ENCODE measurements at regions not wholly inside any gene's neighbourhood (a gene's known extent, or its start where the extent isn't known, plus 50 kb on each side); places are given as distances from the start of the nearest gene placed in this dataset.
"Not testable (repeated sequence)": the region's sequence is repeated elsewhere in the genome, so short reads cannot be mapped to it uniquely, and the experiment has no call there.

DNA sequence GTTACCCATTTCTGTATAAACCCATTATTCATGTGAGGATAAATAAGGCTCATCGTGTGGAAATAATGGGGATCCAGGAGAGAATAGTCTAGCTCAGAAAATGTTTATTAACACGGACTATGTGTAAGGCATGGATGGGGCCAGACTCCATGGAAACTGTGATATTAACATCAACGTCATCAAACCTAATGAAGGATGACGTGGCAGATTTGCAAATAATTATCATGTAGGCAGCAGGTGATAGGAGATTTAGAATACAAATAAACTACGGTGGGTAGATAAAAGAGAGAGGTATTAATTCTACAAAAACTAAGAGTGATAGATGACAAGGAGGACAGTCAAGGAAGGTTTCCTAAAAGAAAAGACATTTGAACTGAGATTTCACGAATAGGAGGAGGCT, 592.2 kb downstream of the REEP3 start:
- H3K27me3 ChIP-seq (ENCODE audit: control insufficient read depth, insufficient read depth, low read length): no peaks in the 10 kb centered on the region
- no peak overlapping the region for H3K4me3 ChIP-seq (ENCODE audit: low read depth, low read length)
- DNase-seq (ENCODE audit: low read depth): no peak
- H3K36me3 ChIP-seq (ENCODE audit: control insufficient read depth, insufficient read depth, low read length): no peaks in the 10 kb centered on the region
- TF ChIP-seq CTCF (IDR thresholded peaks at IDR 0.05; ENCODE audit: insufficient read depth, low read length, poor library complexity, severe bottlenecking): no peak

DNA sequence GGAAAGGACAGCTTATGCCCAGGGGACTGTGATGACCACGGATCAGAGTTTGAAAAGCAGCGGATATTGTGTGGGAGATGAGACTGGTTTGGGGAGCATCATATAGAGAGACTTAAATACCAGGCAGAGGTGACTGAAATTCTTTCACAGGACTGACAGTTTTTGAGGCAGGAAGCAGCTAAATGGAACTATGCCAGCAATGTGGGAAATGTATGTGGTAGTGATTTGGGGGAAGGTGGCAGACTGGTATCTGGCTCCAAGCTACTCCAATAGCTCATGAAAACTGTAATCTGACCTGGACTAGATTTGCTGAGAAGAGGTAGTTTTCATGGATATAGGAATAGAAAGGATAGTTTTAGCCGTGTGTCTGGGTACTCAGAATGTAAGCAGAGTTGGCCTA, 592.6 kb downstream of the REEP3 start:
- H3K36me3 ChIP-seq (ENCODE audit: control insufficient read depth, insufficient read depth, low read length): no peaks in the 10 kb centered on the region
- TF ChIP-seq CTCF (IDR thresholded peaks at IDR 0.05; ENCODE audit: insufficient read depth, low read length, poor library complexity, severe bottlenecking): no peak
- no peak for DNase-seq (ENCODE audit: low read depth)
- H3K27me3 ChIP-seq (ENCODE audit: control insufficient read depth, insufficient read depth, low read length): no peaks in the 10 kb centered on the region
- H3K4me3 ChIP-seq (ENCODE audit: low read depth, low read length): no peak overlapping the region

GRCh38 chr10:64115471-64115870, 594.3 kb downstream of the REEP3 start:
- Histone ChIP-seq H3K4me3 (ENCODE audit: low read depth, low read length) (no peak overlapping the region), H3K36me3 (ENCODE audit: control insufficient read depth, insufficient read depth, low read length) (no peaks in the 10 kb centered on the region), H3K27me3 (ENCODE audit: control insufficient read depth, insufficient read depth, low read length) (no peaks in the 10 kb centered on the region)
- no peak for TF ChIP-seq CTCF (IDR thresholded peaks at IDR 0.05; ENCODE audit: insufficient read depth, low read length, poor library complexity, severe bottlenecking)
- no peak for DNase-seq (ENCODE audit: low read depth)

- no peak for DNase-seq (ENCODE audit: low read depth)
- Histone ChIP-seq H3K4me3 (ENCODE audit: low read depth, low read length) (no peak overlapping the region), H3K27me3 (ENCODE audit: control insufficient read depth, insufficient read depth, low read length) (no peaks in the 10 kb centered on the region), H3K36me3 (ENCODE audit: control insufficient read depth, insufficient read depth, low read length) (no peaks in the 10 kb centered on the region)
- peak; percentile 55 for TF ChIP-seq CTCF (IDR thresholded peaks at IDR 0.05; ENCODE audit: insufficient read depth, low read length, poor library complexity, severe bottlenecking)
Measured at GRCh38 chr10:64115908-64116643, 594.9 kb downstream of the REEP3 start.

- no peak overlapping the region for H3K4me3 ChIP-seq (ENCODE audit: low read depth, low read length)
- no peak for TF ChIP-seq CTCF (IDR thresholded peaks at IDR 0.05; ENCODE audit: insufficient read depth, low read length, poor library complexity, severe bottlenecking)
Measured at GRCh38 chr10:64116707-64117106, 595.5 kb downstream of the REEP3 start.

GRCh38 chr10:64118736-64119135, 597.5 kb downstream of the REEP3 start:
- Histone ChIP-seq H3K4me3 (ENCODE audit: low read depth, low read length) (no peak overlapping the region), H3K36me3 (ENCODE audit: control insufficient read depth, insufficient read depth, low read length) (no peaks in the 10 kb centered on the region), H3K27me3 (ENCODE audit: control insufficient read depth, insufficient read depth, low read length) (no peaks in the 10 kb centered on the region)
- TF ChIP-seq CTCF (IDR thresholded peaks at IDR 0.05; ENCODE audit: insufficient read depth, low read length, poor library complexity, severe bottlenecking): no peak
- no peak for DNase-seq (ENCODE audit: low read depth)

More at GRCh38 chr10:64116707-64117106, 595.5 kb downstream of the REEP3 start:
- no peak for DNase-seq (ENCODE audit: low read depth)
- Histone ChIP-seq H3K27me3 (ENCODE audit: control insufficient read depth, insufficient read depth, low read length) (no peaks in the 10 kb centered on the region), H3K36me3 (ENCODE audit: control insufficient read depth, insufficient read depth, low read length) (no peaks in the 10 kb centered on the region)

DNA sequence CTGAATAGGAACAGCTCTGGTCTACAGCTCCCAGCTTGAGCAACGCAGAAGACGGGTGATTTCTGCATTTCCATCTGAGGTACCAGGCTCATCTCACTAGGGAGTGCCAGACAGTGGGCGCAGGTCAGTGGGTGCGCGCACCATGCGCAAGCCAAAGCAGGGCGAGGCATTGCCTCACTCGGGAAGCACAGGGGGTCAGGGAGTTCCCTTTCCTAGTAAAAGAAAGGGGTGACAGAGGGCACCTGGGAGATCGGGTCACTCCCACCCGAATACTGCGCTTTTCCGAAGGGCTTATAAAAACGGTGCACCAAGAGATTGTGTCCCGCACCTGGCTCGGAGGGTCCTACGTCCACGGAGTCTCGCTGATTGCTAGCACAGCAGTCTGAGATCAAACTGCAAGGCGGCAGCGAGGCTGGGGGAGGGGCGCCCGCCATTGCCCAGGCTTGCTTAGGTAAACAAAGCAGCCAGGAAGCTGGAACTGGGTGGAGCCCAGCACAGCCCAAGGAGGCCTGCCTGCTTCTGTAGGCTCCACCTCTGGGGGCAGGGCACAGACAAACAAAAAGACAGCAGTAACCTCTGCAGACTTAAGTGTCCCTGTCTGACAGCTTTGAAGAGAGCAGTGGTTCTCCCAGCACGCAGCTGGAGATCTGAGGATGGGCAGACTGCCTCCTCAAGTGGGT, 599.2 kb downstream of the REEP3 start:
- H3K27me3 ChIP-seq (ENCODE audit: control insufficient read depth, insufficient read depth, low read length); DNase-seq (ENCODE audit: low read depth): not testable (repeated sequence)

More for the DNA sequence above, 599.2 kb downstream of the REEP3 start:
- not testable (repeated sequence) for H3K36me3 ChIP-seq (ENCODE audit: control insufficient read depth, insufficient read depth, low read length); H3K4me3 ChIP-seq (ENCODE audit: low read depth, low read length)

Data from kidney epithelial cell (primary cell).